Liver (tissue), 8 donors: ENCODE measurements at regions not wholly inside any gene's neighbourhood (a gene's known extent, or its start where the extent isn't known, plus 50 kb on each side); places are given as distances from the start of the nearest gene placed in this dataset.
A peak's percentile ranks its signal among the peaks of the same experiment; 100 is the strongest.

Experiments
- DNase-seq: peaks from one replicate; pipeline ENCODE4 v3.0.0-alpha.2; 2017; ENCODE audit warnings: low spot score
- H3K27ac ChIP-seq, 2 donors: one replicate each; pipeline ENCODE4 v1.7.0; 2013; ENCODE audit warnings: inconsistent platforms in 2 of 2, low read length in 2 of 2, control low read depth in 1 of 2, low read depth in 1 of 2, mild to moderate bottlenecking in 1 of 2
- H3K27me3 ChIP-seq, 4 donors: one replicate each; pipeline versions ENCODE4 v1.6.1 to v1.7.0; 2013; ENCODE audit warnings: low read length in 3 of 4, inconsistent platforms in 1 of 4, mild to moderate bottlenecking in 1 of 4, moderate library complexity in 1 of 4; ENCODE audit not compliant: control insufficient read depth in 4 of 4, insufficient read depth in 4 of 4
- H3K36me3 ChIP-seq, 4 donors: one replicate each; pipeline versions ENCODE4 v1.6.1 to v1.7.0; 2013; ENCODE audit warnings: low read length in 3 of 4, mild to moderate bottlenecking in 3 of 4, low read depth in 1 of 4, moderate library complexity in 1 of 4; ENCODE audit not compliant: control insufficient read depth in 4 of 4, insufficient read depth in 3 of 4
- H3K4me1 ChIP-seq, 4 donors: one replicate each; pipeline versions ENCODE4 v1.6.1 to v1.7.0; 2013; ENCODE audit warnings: low read length in 3 of 4, mild to moderate bottlenecking in 3 of 4, moderate library complexity in 1 of 4; ENCODE audit not compliant: control insufficient read depth in 4 of 4, insufficient read depth in 4 of 4
- H3K4me3 ChIP-seq, 3 donors: one replicate each; pipeline versions ENCODE4 v1.6.1 to v1.7.0; 2013; ENCODE audit warnings: low read length in 3 of 3, control low read depth in 1 of 3, low read depth in 1 of 3, mild to moderate bottlenecking in 1 of 3
- H3K9ac ChIP-seq, 2 donors: one replicate each; pipeline ENCODE4 v1.7.0; 2013; ENCODE audit warnings: low read length in 2 of 2, mild to moderate bottlenecking in 2 of 2, moderate library complexity in 2 of 2, control low read depth in 1 of 2, low read depth in 1 of 2
- H3K9me3 ChIP-seq, 4 donors: one replicate each; pipeline versions ENCODE4 v1.6.1 to v1.7.0; 2013; ENCODE audit warnings: low read length in 3 of 4; ENCODE audit not compliant: control insufficient read depth in 4 of 4
- CTCF ChIP-seq: fragments of 150-350 bp; IDR thresholded peaks from 2 replicates; pipeline ENCODE4 v1.5.1; 2017; ENCODE audit warnings: improper control_type of control experiment, low read depth, low read length; ENCODE audit not compliant: missing input control
- EGR1 ChIP-seq, 2 donors: IDR thresholded peaks; 2 replicates each; pipeline ENCODE4 v1.6.1; 2016 to 2018; ENCODE audit warnings: antibody characterized with exemption in 2 of 2, low read depth in 2 of 2
- FOXA1 ChIP-seq: IDR thresholded peaks from 2 replicates; pipeline ENCODE4 v1.6.1; 2016; ENCODE audit warnings: antibody characterized with exemption
- FOXA2 ChIP-seq: IDR thresholded peaks from 2 replicates; pipeline ENCODE4 v1.6.1; 2016; ENCODE audit warnings: antibody characterized with exemption
- GABPA ChIP-seq, 2 donors: IDR thresholded peaks in 1 of 2; conservative IDR thresholded peaks in 1 of 2; 2 replicates each; pipeline ENCODE4 v1.6.1; 2016; ENCODE audit warnings: antibody characterized with exemption in 2 of 2, mild to moderate bottlenecking in 1 of 2, moderate library complexity in 1 of 2
- HNF4A ChIP-seq, 2 donors: conservative IDR thresholded peaks; 2 replicates each; pipeline ENCODE4 v1.6.1; 2016; ENCODE audit warnings: antibody characterized with exemption in 2 of 2, mild to moderate bottlenecking in 2 of 2
- HNF4G ChIP-seq: IDR thresholded peaks from 2 replicates; pipeline ENCODE4 v1.6.1; 2016; ENCODE audit warnings: antibody characterized with exemption
- JUND ChIP-seq, 2 donors: IDR thresholded peaks; 2 replicates each; pipeline ENCODE4 v1.6.1; 2016; ENCODE audit warnings: antibody characterized with exemption in 2 of 2
- NR2F2 ChIP-seq: IDR thresholded peaks from 2 replicates; pipeline ENCODE4 v1.6.1; 2016; ENCODE audit warnings: antibody characterized with exemption
- RAD21 ChIP-seq, 2 donors: IDR thresholded peaks; 2 replicates each; pipeline ENCODE4 v1.6.1; 2016; ENCODE audit warnings: antibody characterized with exemption in 2 of 2, mild to moderate bottlenecking in 2 of 2
- REST ChIP-seq: IDR thresholded peaks from 2 replicates; pipeline ENCODE4 v1.6.1; 2016; ENCODE audit warnings: antibody characterized with exemption, mild to moderate bottlenecking
- RXRA ChIP-seq, 2 donors: IDR thresholded peaks; 2 replicates each; pipeline ENCODE4 v1.6.1; 2017 to 2018; ENCODE audit warnings: antibody characterized with exemption in 2 of 2, mild to moderate bottlenecking in 1 of 2
- SP1 ChIP-seq: IDR thresholded peaks from 2 replicates; pipeline ENCODE4 v1.6.1; 2018; ENCODE audit warnings: antibody characterized with exemption, mild to moderate bottlenecking
- TAF1 ChIP-seq: conservative IDR thresholded peaks from 2 replicates; pipeline ENCODE4 v1.6.1; 2016; ENCODE audit warnings: antibody characterized with exemption, mild to moderate bottlenecking
- YY1 ChIP-seq: IDR thresholded peaks from 2 replicates; pipeline ENCODE4 v1.6.1; 2016; ENCODE audit warnings: antibody characterized with exemption, mild to moderate bottlenecking
- WGBS: extraction: QIAGEN DNeasy Blood & Tissue Kit; methylation state at CpG from one replicate; pipeline ENCODE4 v1.1.7; 2013; 5-methylcytosine and 5-hydroxymethylcytosine counted together
- TF ChIP-seq, protein P1 (sequence below): IDR thresholded peaks from 2 replicates; pipeline ENCODE4 v1.6.1; 2016; ENCODE audit warnings: antibody characterized with exemption
- TF ChIP-seq, protein P2 (sequence below): IDR thresholded peaks from 2 replicates; pipeline ENCODE4 v1.6.1; 2016; ENCODE audit warnings: antibody characterized with exemption
- donor health status: healthy.
- donor health status: healthy.
- donor health status: healthy.
- donor health status: healthy.
- donor health status: healthy.

- Histone ChIP-seq H3K27me3 (no peaks in the 10 kb centered on the region), H3K27ac (peak overlapping the region; percentile 81 to 88), H3K4me3 (peak overlapping the region in 1 of 3 donors; percentile 7), H3K36me3 (peaks cover 0 to 3% (median under 1%) of the 10 kb centered on the region in 4 donors), H3K9ac (peak overlapping the region in 1 of 2 donors; percentile 93), H3K4me1 (peaks cover 19 to 62% (median 52%) of the 10 kb centered on the region in 4 donors), H3K9me3 (no peaks in the 10 kb centered on the region)
- DNase-seq: no peak
- peak; percentile 68 for TF ChIP-seq YY1
- no peak for TF ChIP-seq CTCF
- TF ChIP-seq GABPA (IDR thresholded peaks at IDR 0.05 in 1 of 2, conservative IDR thresholded peaks at IDR 0.05 in 1 of 2): peak in 1 of 2 donors; percentile 27
- TF ChIP-seq EGR1 (IDR thresholded peaks at IDR 0.05; ENCODE audit: low read depth in 2 of 2): peak; percentile 97 to 99
- peak; percentile 65 for TF ChIP-seq SP1
- peak; percentile 22 to 80 for TF ChIP-seq RXRA (IDR thresholded peaks at IDR 0.05)
- no peak for TF ChIP-seq FOXA2
- TF ChIP-seq, protein P1, sequence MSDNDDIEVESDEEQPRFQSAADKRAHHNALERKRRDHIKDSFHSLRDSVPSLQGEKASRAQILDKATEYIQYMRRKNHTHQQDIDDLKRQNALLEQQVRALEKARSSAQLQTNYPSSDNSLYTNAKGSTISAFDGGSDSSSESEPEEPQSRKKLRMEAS: peak; percentile 34
- no peak for TF ChIP-seq NR2F2
- TF ChIP-seq FOXA1: no peak
- TF ChIP-seq HNF4A (conservative IDR thresholded peaks at IDR 0.05): peak; percentile 15 to 65
- no peak for TF ChIP-seq HNF4G
- peak; percentile 4 to 32 for TF ChIP-seq RAD21 (IDR thresholded peaks at IDR 0.05)
- TF ChIP-seq TAF1: peak; percentile 42
- peak in 1 of 2 donors; percentile 70 for TF ChIP-seq JUND (IDR thresholded peaks at IDR 0.05)
- TF ChIP-seq REST: peak; percentile 81
- TF ChIP-seq, protein P2, sequence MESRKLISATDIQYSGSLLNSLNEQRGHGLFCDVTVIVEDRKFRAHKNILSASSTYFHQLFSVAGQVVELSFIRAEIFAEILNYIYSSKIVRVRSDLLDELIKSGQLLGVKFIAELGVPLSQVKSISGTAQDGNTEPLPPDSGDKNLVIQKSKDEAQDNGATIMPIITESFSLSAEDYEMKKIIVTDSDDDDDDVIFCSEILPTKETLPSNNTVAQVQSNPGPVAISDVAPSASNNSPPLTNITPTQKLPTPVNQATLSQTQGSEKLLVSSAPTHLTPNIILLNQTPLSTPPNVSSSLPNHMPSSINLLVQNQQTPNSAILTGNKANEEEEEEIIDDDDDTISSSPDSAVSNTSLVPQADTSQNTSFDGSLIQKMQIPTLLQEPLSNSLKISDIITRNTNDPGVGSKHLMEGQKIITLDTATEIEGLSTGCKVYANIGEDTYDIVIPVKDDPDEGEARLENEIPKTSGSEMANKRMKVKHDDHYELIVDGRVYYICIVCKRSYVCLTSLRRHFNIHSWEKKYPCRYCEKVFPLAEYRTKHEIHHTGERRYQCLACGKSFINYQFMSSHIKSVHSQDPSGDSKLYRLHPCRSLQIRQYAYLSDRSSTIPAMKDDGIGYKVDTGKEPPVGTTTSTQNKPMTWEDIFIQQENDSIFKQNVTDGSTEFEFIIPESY: no peak
- 27% methylated on average over 17 of the region's 17 CpGs for WGBS
Observed at GRCh38 chr7:130901209-130901783, 167.3 kb upstream of the KLF14 start.
